Vagina (tissue), 2 donors: ENCODE measurements at regions not wholly inside any gene's neighbourhood (a gene's known extent, or its start where the extent isn't known, plus 50 kb on each side); places are given as distances from the start of the nearest gene placed in this dataset.

ENCODE experiments used
- POLR2A ChIP-seq, 2 donors: fragments of 450-650 bp; IDR thresholded peaks; one replicate each; pipeline ENCODE4 v1.6.1; 2017; ENCODE audit warnings: antibody characterized with exemption in 2 of 2, mild to moderate bottlenecking in 2 of 2, moderate library complexity in 2 of 2
- TF ChIP-seq, protein P1 (sequence below), 3 experiments: fragments of 450-650 bp in 2 of 3; fragments of 200-600 bp in 1 of 3; sonication (generic) in 1 of 3; IDR thresholded peaks; one replicate each; pipeline ENCODE4 v1.5.1; 2017 to 2019; ENCODE audit warnings: antibody characterized with exemption in 3 of 3, mild to moderate bottlenecking in 2 of 3, moderate library complexity in 2 of 3

GRCh38 chr12:14071833-14072232 is 90.4 kb upstream of the GRIN2B start:
- TF ChIP-seq, protein P1, sequence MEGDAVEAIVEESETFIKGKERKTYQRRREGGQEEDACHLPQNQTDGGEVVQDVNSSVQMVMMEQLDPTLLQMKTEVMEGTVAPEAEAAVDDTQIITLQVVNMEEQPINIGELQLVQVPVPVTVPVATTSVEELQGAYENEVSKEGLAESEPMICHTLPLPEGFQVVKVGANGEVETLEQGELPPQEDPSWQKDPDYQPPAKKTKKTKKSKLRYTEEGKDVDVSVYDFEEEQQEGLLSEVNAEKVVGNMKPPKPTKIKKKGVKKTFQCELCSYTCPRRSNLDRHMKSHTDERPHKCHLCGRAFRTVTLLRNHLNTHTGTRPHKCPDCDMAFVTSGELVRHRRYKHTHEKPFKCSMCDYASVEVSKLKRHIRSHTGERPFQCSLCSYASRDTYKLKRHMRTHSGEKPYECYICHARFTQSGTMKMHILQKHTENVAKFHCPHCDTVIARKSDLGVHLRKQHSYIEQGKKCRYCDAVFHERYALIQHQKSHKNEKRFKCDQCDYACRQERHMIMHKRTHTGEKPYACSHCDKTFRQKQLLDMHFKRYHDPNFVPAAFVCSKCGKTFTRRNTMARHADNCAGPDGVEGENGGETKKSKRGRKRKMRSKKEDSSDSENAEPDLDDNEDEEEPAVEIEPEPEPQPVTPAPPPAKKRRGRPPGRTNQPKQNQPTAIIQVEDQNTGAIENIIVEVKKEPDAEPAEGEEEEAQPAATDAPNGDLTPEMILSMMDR (IDR thresholded peaks at IDR 0.05): no peak
- no peak for TF ChIP-seq POLR2A (IDR thresholded peaks at IDR 0.05)
